SH-SY5Y (cell line): ENCODE measurements at regions not wholly inside any gene's neighbourhood (a gene's known extent, or its start where the extent isn't known, plus 50 kb on each side); places are given as distances from the start of the nearest gene placed in this dataset.

Experiments used
- GATA2 ChIP-seq: IDR thresholded peaks from 2 replicates; pipeline ENCODE4 v1.6.1; 2011; ENCODE audit warnings: mild to moderate bottlenecking, low read depth, low read length
- GATA3 ChIP-seq: IDR thresholded peaks from 2 replicates; pipeline ENCODE4 v1.6.1; 2011; ENCODE audit warnings: low read depth, mild to moderate bottlenecking, low read length, moderate library complexity

DNA sequence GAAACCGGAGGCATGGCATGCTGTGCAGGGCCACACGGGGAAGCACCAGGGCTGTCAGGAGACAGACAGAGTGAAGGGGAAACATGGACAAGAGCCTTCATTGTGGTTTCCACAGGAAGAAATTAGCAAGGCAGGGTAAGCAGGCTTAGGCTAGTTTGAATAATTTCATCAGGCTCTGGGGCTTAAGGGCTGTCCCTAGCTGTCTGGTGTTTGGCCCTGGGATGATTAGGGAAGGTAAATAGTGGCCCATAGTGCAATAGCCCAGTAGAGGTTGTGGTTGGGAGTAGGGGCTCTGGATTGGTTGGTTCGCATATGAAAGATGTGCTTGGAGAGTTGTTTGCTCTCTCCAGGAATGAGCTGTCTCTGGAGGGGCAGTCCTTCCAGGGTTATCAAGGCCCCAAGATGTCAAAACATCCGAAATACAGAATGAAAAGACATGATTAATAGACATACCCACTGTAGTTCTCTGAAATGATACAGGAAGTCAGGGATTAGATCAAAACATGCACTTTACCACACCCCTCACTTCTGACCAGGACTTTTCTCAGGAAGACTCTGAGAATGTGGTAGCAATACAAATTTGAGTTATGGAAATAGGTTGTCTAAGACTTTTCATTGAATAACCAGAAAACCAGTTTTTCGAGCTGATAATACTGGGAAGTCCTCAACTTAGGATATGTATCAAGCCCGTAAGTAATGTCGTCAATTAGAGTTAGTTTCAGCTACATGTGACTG lies 224.9 kb upstream of the NFE2L3 start:
- TF ChIP-seq GATA2 (no peak), GATA3 (no peak)
